ENCODE measurements at regions not wholly inside any gene's neighbourhood (a gene's known extent, or its start where the extent isn't known, plus 50 kb on each side); places are given as distances from the start of the nearest gene placed in this dataset.
"Not testable (repeated sequence)": the region's sequence is repeated elsewhere in the genome, so short reads cannot be mapped to it uniquely, and the experiment has no call there.

DNA sequence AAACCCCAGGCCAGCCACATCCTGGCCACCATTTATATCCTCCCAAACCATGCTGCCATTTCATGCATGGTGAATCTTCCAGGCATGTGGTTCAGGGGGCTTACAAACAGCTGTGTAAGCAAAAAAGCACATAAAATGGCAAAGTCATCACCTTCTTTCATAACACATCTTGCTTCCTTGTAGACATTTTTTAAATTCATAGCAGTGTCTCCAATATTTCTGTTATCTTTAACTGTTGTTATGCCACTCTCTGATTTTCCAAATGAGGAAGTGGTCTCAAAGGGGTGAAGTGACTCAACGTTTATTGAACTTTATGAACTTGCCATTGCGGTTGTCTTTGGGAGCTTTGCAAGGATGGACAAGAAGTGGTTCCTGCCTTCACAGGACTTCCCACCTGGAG is 264.4 kb downstream of the MEX3B start:
- ChIA-PET CTCF (interaction anchor here (1.7 kb wide), 1 partner anchor 10 kb away, joined by 4 read pairs; no protein-coding TSS in a partner anchor), POLR2A (no interaction called here)
- DNase-seq (ENCODE audit: low read depth): no peak
- Histone ChIP-seq H3K27me3 (ENCODE audit: control insufficient read depth, insufficient read depth, low read length) (no peaks in the 10 kb centered on the region), H3K36me3 (ENCODE audit: control insufficient read depth, insufficient read depth, low read length) (no peaks in the 10 kb centered on the region), H3K4me3 (ENCODE audit: low read depth, low read length) (no peak overlapping the region)
- TF ChIP-seq, protein P1, sequence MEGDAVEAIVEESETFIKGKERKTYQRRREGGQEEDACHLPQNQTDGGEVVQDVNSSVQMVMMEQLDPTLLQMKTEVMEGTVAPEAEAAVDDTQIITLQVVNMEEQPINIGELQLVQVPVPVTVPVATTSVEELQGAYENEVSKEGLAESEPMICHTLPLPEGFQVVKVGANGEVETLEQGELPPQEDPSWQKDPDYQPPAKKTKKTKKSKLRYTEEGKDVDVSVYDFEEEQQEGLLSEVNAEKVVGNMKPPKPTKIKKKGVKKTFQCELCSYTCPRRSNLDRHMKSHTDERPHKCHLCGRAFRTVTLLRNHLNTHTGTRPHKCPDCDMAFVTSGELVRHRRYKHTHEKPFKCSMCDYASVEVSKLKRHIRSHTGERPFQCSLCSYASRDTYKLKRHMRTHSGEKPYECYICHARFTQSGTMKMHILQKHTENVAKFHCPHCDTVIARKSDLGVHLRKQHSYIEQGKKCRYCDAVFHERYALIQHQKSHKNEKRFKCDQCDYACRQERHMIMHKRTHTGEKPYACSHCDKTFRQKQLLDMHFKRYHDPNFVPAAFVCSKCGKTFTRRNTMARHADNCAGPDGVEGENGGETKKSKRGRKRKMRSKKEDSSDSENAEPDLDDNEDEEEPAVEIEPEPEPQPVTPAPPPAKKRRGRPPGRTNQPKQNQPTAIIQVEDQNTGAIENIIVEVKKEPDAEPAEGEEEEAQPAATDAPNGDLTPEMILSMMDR (IDR thresholded peaks at IDR 0.05; ENCODE audit: insufficient read depth, low read depth, low read length): no peak

DNA sequence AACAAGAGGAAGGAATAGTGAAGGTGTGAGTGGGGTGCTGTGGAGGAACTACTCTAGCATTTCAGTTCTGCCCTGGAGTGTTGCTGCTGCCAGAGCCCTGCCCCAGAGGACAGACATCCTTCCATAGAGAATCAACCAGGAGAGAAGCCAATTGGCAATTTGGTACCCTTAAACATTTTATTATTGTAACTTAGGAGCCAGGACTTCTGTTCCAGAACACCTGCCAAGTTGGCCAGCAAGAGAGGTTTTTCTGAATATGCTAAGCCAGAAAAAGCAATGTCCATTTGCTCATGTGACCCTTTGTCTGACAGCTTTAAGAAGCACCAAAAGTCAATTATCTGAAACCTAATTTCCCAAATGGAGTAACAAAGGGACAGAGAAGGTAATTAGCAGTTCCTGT is 264.9 kb downstream of the MEX3B start:
- no peaks in the 10 kb centered on the region for H3K27me3 ChIP-seq (ENCODE audit: control insufficient read depth, insufficient read depth, low read length)
- no peaks in the 10 kb centered on the region for H3K36me3 ChIP-seq (ENCODE audit: control insufficient read depth, insufficient read depth, low read length)
- ChIA-PET CTCF (interaction anchor here (1.7 kb wide), 1 partner anchor 9 kb away, joined by 4 read pairs; no protein-coding TSS in a partner anchor), POLR2A (no interaction called here)
- DNase-seq (ENCODE audit: low read depth): no peak
- TF ChIP-seq, protein P1 (IDR thresholded peaks at IDR 0.05; ENCODE audit: insufficient read depth, low read depth, low read length): no peak
- H3K4me3 ChIP-seq (ENCODE audit: low read depth, low read length): no peak overlapping the region

DNA sequence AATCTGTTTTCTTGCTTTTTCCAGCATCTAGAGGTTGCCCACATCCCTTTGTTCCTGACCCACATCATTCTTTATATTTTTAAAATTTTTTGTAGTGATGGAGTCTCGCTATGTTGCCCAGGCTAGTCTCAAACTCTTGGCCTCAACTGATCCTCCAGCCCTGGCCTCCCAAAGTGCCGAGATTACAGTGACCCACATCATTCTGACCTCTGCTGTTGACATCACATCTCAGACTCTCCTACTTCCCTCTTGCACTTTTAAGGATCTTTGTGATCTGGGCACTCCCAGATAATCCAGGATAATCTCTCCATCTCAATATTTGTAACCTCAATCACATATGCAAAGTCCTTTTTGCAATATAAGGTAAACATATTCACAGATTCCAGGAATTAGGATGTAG is 266.6 kb downstream of the MEX3B start:
- CTCF ChIA-PET: no interaction called here
- no peak for DNase-seq (ENCODE audit: low read depth)
- no peaks in the 10 kb centered on the region for H3K27me3 ChIP-seq (ENCODE audit: control insufficient read depth, insufficient read depth, low read length)
- H3K4me3 ChIP-seq (ENCODE audit: low read depth, low read length): no peak overlapping the region
- POLR2A ChIA-PET: no interaction called here
- no peaks in the 10 kb centered on the region for H3K36me3 ChIP-seq (ENCODE audit: control insufficient read depth, insufficient read depth, low read length)
- TF ChIP-seq, protein P1 (IDR thresholded peaks at IDR 0.05; ENCODE audit: insufficient read depth, low read depth, low read length): no peak

DNA sequence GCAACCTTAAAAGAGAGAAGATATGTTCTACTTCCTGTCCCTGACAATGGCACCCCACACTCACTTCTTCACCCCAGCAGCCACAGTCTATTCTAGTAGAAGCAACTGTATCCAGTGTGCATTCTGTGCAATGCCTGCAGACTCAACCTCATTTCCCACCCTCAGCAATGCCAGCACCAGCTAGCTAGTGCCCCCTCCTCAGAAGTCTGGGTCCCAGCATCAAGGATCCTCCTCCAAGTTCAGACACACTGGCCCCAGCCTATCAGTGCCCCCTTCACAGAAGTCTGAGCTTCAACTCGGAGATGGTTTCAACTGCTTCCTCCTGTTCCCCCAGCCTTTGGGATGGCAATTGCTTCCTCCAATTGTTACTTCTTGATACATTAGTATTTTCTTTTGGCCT is 268.3 kb downstream of the MEX3B start:
- ChIA-PET CTCF (no interaction called here), POLR2A (no interaction called here)
- no peaks in the 10 kb centered on the region for H3K27me3 ChIP-seq (ENCODE audit: control insufficient read depth, insufficient read depth, low read length)
- no peak overlapping the region for H3K4me3 ChIP-seq (ENCODE audit: low read depth, low read length)
- H3K36me3 ChIP-seq (ENCODE audit: control insufficient read depth, insufficient read depth, low read length): no peaks in the 10 kb centered on the region
- TF ChIP-seq, protein P1 (IDR thresholded peaks at IDR 0.05; ENCODE audit: insufficient read depth, low read depth, low read length): no peak
- no peak for DNase-seq (ENCODE audit: low read depth)

DNA sequence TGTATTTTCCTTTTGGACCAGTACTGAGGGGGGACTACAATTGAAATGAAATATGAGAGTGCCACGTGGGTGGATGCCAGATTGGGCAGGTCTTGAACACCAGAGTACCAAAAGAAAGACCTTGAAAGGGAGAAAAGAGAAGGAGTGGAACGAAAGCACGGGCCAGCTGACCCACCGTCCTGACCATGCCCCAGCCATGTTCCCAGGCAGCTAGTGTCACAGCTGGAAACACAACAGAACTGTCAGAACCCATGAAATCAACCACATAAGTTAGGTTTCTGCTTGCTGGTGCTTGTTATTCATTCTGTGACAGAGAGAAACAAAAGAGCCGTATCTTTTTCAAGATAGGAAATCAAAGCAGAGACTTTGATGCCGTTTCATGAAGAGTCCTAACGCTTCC is 268.8 kb downstream of the MEX3B start:
- Histone ChIP-seq H3K4me3 (ENCODE audit: low read depth, low read length) (no peak overlapping the region), H3K27me3 (ENCODE audit: control insufficient read depth, insufficient read depth, low read length) (no peaks in the 10 kb centered on the region), H3K36me3 (ENCODE audit: control insufficient read depth, insufficient read depth, low read length) (no peaks in the 10 kb centered on the region)
- ChIA-PET CTCF (no interaction called here), POLR2A (no interaction called here)
- TF ChIP-seq, protein P1 (IDR thresholded peaks at IDR 0.05; ENCODE audit: insufficient read depth, low read depth, low read length): no peak
- DNase-seq (ENCODE audit: low read depth): no peak

DNA sequence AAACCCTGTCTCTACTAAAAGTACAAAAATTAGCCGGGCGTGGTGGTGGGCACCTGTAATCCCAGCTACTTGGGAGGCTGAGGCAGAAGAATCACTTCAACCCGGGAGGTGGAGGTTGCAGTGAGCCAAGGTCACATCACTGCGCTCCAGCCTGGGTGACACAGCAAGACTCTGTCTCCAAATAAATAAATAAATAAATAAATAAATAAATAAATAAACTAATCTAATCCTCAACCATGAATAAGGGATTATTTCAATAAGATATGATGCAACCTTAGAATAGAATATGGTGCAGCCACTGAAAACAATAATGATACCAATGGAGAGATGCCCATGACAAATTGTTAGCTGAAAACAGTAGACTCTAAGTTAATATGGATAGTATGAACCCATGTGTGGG is 270.0 kb downstream of the MEX3B start:
- DNase-seq (ENCODE audit: low read depth); H3K36me3 ChIP-seq (ENCODE audit: control insufficient read depth, insufficient read depth, low read length); POLR2A ChIA-PET; H3K27me3 ChIP-seq (ENCODE audit: control insufficient read depth, insufficient read depth, low read length); CTCF ChIA-PET; H3K4me3 ChIP-seq (ENCODE audit: low read depth, low read length): not testable (repeated sequence)
